ENCODE measurements at regions not wholly inside any gene's neighbourhood (a gene's known extent, or its start where the extent isn't known, plus 50 kb on each side); places are given as distances from the start of the nearest gene placed in this dataset.

GRCh38 chr4:41814565-41814964 is 66.0 kb upstream of the PHOX2B start:
- H3K18ac ChIP-seq (ENCODE audit: low read depth, low read length) = no peak overlapping the region
- no peak overlapping the region for H2BK5ac ChIP-seq (ENCODE audit: low read depth, low read length, poor library complexity, severe bottlenecking)
- TF ChIP-seq CTCF (conservative IDR thresholded peaks at IDR 0.05; ENCODE audit: low read depth, low read length) = peak; percentile 46
- TF ChIP-seq POLR2A (IDR thresholded peaks at IDR 0.05; ENCODE audit: low read depth, low read length) = no peak
- peak; percentile 62 for TF ChIP-seq SMC3 (IDR thresholded peaks at IDR 0.05; ENCODE audit: low read depth, low read length)
- peak; percentile 48 for TF ChIP-seq RAD21 (IDR thresholded peaks at IDR 0.05; ENCODE audit: low read length)
- TF ChIP-seq FOS (IDR thresholded peaks at IDR 0.05; ENCODE audit: low read depth, low read length) = no peak
- no peak overlapping the region for H4K5ac ChIP-seq (ENCODE audit: low read depth, low read length)
- H3K9ac ChIP-seq (ENCODE audit: low read depth, low read length) = no peak overlapping the region
- in situ Hi-C loops (cut with MboI; ENCODE audit: low sequenced_read_pairs) (no loop called here), intact Hi-C loops (cut with micrococcal nuclease) (loop anchor here (1.0 to 5.0 kb wide), 2 partner anchors 73 to 121 kb away; no protein-coding TSS in a partner anchor), dilution Hi-C loops (cut with HindIII; ENCODE audit: low sequenced_read_pairs, unreplicated experiment) (no loop called here)
- no TSS peak for BruUV-seq (replicated peaks)
- no peak overlapping the region for H2BK20ac ChIP-seq (ENCODE audit: low read depth, low read length)
- H3K9me1 ChIP-seq (ENCODE audit: insufficient read depth, low read length) = no peaks in the 10 kb centered on the region
- no peak overlapping the region for H2AK5ac ChIP-seq (ENCODE audit: low read depth, low read length)
- H3K79me1 ChIP-seq (ENCODE audit: low read depth in 1 of 2, low read length in 2 of 2) = no peaks in the 10 kb centered on the region
- no peak overlapping the region for H3K4ac ChIP-seq (ENCODE audit: low read depth, low read length)
- POLR2A ChIA-PET (ENCODE audit: unreplicated experiment) = no interaction called here
- no peak overlapping the region for H3K23ac ChIP-seq (ENCODE audit: low read depth, low read length)
- ATAC-seq (ENCODE audit: low read depth) = peak; percentile 59
- H4K20me1 ChIP-seq (ENCODE audit: insufficient read depth, low read length) = no peaks in the 10 kb centered on the region
- H3K4me1 ChIP-seq (ENCODE audit: control insufficient read depth, insufficient read depth, low read length) = no peaks in the 10 kb centered on the region
- no peak overlapping the region for H3K4me2 ChIP-seq (ENCODE audit: low read depth, low read length)
- no peak overlapping the region for H2BK120ac ChIP-seq (ENCODE audit: low read depth, low read length)
- peaks cover 11% of the 10 kb centered on the region for H3K27me3 ChIP-seq (ENCODE audit: control insufficient read depth, insufficient read depth, low read length)
- H4K91ac ChIP-seq (ENCODE audit: insufficient read depth, low read depth, low read length) = no peak overlapping the region
- H3K9me3 ChIP-seq (ENCODE audit: control insufficient read depth, insufficient read depth, low read length) = no peaks in the 10 kb centered on the region
- H3K4me3 ChIP-seq (ENCODE audit: insufficient read depth, low read depth, low read length) = no peak overlapping the region
- H3K56ac ChIP-seq (ENCODE audit: extremely low read depth, insufficient read depth, low read length) = no peak overlapping the region
- H3K27ac ChIP-seq (ENCODE audit: insufficient read depth, low read length) = no peak overlapping the region
- no peak overlapping the region for H4K8ac ChIP-seq (ENCODE audit: low read depth in 2 of 2, low read length in 2 of 2)
- no peak overlapping the region for H2BK15ac ChIP-seq (ENCODE audit: low read depth, low read length)
- CTCF ChIA-PET = interaction anchor here (0.6 kb wide), 1 partner anchor 162 kb away, joined by 4 read pairs; no protein-coding TSS in a partner anchor
- H2AFZ ChIP-seq (replicated peaks; ENCODE audit: low read length, poor library complexity) = no peak overlapping the region
- no peak overlapping the region for H2AK9ac ChIP-seq (replicated peaks; ENCODE audit: low read depth, low read length, poor library complexity)
- peak; percentile 21 for DNase-seq
- H3K36me3 ChIP-seq (ENCODE audit: control insufficient read depth, insufficient read depth, low read length) = no peaks in the 10 kb centered on the region
- WGBS, 2 experiments (ENCODE audit: extremely low coverage in 2 of 2, insufficient read length in 1 of 2) = 43% methylated on average over 6 of the region's 10 CpGs; no CpG with 5 or more reads in 1 of the 2 experiments
- H3K14ac ChIP-seq (replicated peaks; ENCODE audit: low read depth, low read length) = no peak overlapping the region
